Large intestine (tissue), 3 donors: ENCODE measurements at regions not wholly inside any gene's neighbourhood (a gene's known extent, or its start where the extent isn't known, plus 50 kb on each side); places are given as distances from the start of the nearest gene placed in this dataset.
A peak's percentile ranks its signal among the peaks of the same experiment; 100 is the strongest.

Experiments
- DNase-seq, 2 donors: peaks; one replicate each; pipeline versions ENCODE4 v3.0.0 to v3.0.0-alpha.2; 2013
- H3K27ac ChIP-seq: one replicate; pipeline ENCODE4 v1.5.1; 2013; ENCODE audit warnings: low read length
- H3K27me3 ChIP-seq: 2 replicates; pipeline ENCODE4 v1.6.1; 2013; ENCODE audit warnings: low read length; ENCODE audit not compliant: control insufficient read depth, insufficient read depth
- H3K36me3 ChIP-seq: 2 replicates; pipeline ENCODE4 v1.6.1; 2013; ENCODE audit warnings: low read length; ENCODE audit not compliant: control insufficient read depth, insufficient read depth
- H3K4me1 ChIP-seq: one replicate; pipeline ENCODE4 v1.6.1; 2013; ENCODE audit warnings: low read length; ENCODE audit not compliant: control insufficient read depth, insufficient read depth
- H3K4me3 ChIP-seq: one replicate; pipeline ENCODE4 v1.5.1; 2013; ENCODE audit warnings: low read length
- H3K9me3 ChIP-seq: one replicate; pipeline ENCODE4 v1.6.1; 2013; ENCODE audit warnings: mild to moderate bottlenecking, low read depth, low read length, moderate library complexity; ENCODE audit not compliant: control insufficient read depth
- WGBS: methylation state at CpG from one replicate; pipeline ENCODE4 v1.1.5; 2013; ENCODE audit warnings: low lambda C conversion rate; ENCODE audit not compliant: insufficient coverage; 5-methylcytosine and 5-hydroxymethylcytosine counted together

DNA sequence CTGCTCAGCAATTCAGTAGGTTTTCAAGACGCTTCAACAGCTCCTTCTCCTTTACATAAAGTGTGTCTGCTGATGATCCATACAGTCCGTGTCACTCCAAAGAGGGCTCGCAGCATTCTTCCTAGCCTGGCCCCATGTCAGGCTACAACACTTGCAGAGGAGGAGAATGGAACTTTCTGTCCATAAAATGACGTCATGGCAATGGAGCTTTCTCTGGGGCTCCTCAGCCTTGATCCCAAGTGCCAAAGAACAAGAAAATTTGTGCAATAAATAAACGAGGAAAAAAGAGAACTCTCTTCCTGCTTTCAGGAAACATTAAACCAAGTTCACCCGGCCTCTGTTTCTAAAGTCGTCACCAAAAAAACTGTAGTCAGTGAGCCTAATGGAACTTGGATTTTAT is 199.5 kb upstream of the MEIS1 start:
- Histone ChIP-seq H3K4me1 (peaks cover 12% of the 10 kb centered on the region), H3K27ac (no peak overlapping the region), H3K4me3 (no peak overlapping the region), H3K36me3 (no peaks in the 10 kb centered on the region), H3K27me3 (no peaks in the 10 kb centered on the region), H3K9me3 (no peaks in the 10 kb centered on the region)
- DNase-seq, result peak; percentile 27 to 51
- no CpG with 5 or more reads among the region's 7 CpGs for WGBS

DNA sequence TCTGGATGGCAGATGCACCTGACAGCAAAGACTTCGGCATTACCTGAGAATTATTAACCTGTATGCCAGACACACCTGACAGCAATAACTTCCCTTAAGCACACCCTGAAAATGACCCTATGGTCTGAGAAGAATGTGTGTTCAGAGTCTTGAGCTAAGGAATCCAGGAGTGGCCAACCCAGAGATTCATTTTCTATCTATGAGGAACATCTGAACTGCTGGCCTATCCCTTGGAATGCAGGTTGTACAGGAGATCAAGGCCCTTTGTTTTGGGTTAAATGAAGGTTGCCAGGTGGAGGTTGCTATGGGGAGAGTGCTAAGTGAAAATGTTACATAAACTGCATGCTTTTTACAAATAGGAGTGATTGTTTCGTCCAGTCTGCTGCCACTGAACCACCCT is 200.9 kb upstream of the MEIS1 start:
- WGBS, result no CpG with 5 or more reads among the region's 2 CpGs
- peak overlapping the region; percentile 47 for H3K27ac ChIP-seq
- no peaks in the 10 kb centered on the region for H3K36me3 ChIP-seq
- no peak overlapping the region for H3K4me3 ChIP-seq
- H3K27me3 ChIP-seq, result no peaks in the 10 kb centered on the region
- H3K4me1 ChIP-seq, result peaks cover 10% of the 10 kb centered on the region
- no peaks in the 10 kb centered on the region for H3K9me3 ChIP-seq
- peak; percentile 61 to 77 for DNase-seq

DNA sequence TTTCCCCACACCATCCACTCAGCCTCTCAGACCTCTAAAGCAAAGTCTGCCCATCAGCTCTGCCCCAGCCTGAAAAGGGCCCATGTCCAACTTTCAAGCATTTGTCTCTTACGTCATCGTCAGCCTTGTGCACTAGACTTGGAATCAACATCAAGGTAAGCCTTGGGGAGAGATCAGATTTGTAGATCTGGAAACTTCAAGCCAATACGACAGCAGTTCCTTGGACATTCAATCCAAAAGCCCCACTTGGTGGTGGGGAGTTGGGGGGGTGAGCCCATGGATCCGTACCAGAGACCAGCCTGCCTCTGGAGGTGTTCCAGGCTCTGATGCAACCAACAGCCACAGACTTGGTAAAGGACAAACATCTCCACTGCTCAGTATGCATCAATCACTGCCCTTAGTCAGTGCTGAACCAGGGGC is 206.8 kb upstream of the MEIS1 start:
- H3K36me3 ChIP-seq, result no peaks in the 10 kb centered on the region
- no peaks in the 10 kb centered on the region for H3K9me3 ChIP-seq
- no peak overlapping the region for H3K4me3 ChIP-seq
- no peak for DNase-seq
- WGBS, result no CpG with 5 or more reads among the region's 4 CpGs
- no peaks in the 10 kb centered on the region for H3K4me1 ChIP-seq
- no peaks in the 10 kb centered on the region for H3K27me3 ChIP-seq
- no peak overlapping the region for H3K27ac ChIP-seq

DNA sequence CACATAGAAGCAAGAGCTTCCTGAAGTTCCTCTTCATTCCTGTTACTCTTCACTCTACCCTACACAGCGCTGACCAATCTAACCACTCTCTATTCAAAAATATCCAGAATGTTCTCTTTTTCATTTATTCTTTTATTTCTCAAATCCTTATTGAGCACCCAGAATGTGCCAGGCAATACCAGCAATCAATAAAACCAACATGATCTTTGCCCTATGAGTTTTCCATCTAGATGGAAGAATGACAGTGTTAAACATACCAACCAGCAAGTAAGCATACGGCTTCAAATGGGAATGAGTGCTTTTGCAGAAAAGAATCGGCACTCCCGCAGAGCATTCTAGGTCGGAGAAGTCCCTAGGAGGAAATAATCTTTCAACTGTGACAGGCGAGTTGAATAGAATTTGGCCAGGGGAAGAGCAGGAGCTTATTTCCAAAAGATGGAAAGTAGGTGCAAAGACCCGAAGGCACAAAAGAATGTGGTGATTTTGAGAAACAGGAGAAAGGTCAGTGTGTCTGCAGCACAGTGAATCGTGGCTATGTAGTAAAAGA is 217.8 kb upstream of the MEIS1 start:
- Histone ChIP-seq H3K36me3 (no peaks in the 10 kb centered on the region), H3K4me1 (no peaks in the 10 kb centered on the region), H3K9me3 (no peaks in the 10 kb centered on the region), H3K27me3 (peaks cover under 1% of the 10 kb centered on the region), H3K27ac (no peak overlapping the region), H3K4me3 (no peak overlapping the region)
- DNase-seq, result no peak
- 91% methylated on average over 1 of the region's 8 CpGs for whole genome bisulfite sequencing

DNA sequence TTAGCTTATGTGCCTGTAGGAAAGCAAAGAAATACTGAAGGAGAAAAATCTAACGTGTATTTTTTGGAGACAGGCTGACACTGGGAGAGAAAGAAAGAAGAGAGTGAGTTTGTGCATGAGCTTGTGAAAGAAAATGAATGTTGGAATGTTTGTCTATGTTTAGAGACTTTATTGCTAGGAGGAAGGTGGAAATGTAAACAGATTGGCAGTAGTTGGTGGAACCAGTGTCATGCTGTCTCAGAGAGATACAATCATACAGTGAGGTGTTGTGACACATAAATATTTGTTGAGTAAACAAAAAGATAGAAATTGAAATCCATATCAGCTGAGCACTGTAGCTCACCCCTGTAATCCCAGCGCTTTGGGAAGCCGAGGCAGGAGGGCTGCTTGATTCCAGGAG is 222.2 kb upstream of the MEIS1 start:
- 18% methylated on average over 1 of the region's 3 CpGs for WGBS
- no peaks in the 10 kb centered on the region for H3K9me3 ChIP-seq
- H3K27ac ChIP-seq, result no peak overlapping the region
- H3K27me3 ChIP-seq, result no peaks in the 10 kb centered on the region
- no peaks in the 10 kb centered on the region for H3K4me1 ChIP-seq
- H3K4me3 ChIP-seq, result no peak overlapping the region
- DNase-seq, result no peak
- no peaks in the 10 kb centered on the region for H3K36me3 ChIP-seq

DNA sequence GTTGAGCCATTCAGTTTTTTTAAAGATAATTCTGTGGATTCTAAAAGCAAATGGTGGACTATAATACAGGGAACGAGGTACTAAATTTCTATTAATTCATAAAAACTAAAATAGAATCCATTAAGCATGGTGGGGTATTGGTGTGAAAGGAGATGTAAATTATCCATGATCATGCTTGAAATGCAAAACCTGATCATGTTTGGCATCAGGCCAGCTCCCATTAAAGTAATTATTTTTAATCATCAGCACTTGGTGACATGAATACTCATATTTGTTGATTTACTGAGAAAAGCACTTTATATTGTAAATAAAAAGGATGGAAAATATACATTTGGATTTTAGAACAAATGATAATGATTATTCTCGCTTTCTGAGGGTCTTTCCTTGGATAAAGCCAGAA is 232.3 kb upstream of the MEIS1 start:
- 58% methylated on average over 2 of the region's 2 CpGs for WGBS

DNA sequence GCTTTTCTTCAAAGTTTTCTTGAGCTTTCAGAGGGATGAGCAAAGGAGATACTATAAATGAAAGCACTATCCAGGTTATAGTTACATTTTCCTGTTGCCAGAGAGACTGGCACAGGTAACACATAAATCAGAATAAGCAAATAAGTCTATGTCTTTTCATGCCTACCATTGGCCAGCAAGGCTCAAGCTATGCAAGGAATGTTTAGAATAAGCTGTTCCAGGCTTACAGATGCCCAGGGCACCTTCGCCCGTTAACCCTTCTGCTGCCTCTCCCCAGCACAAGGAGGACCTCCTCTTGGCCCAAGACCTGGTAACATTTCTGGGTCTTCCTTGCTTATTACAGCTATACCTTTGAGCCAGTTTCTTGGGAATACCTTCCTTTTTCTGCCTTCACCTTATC is 233.7 kb upstream of the MEIS1 start:
- no peaks in the 10 kb centered on the region for H3K27me3 ChIP-seq
- no CpG with 5 or more reads among the region's 2 CpGs for WGBS
- DNase-seq, result no peak
- H3K4me1 ChIP-seq, result no peaks in the 10 kb centered on the region
- H3K4me3 ChIP-seq, result no peak overlapping the region
- no peaks in the 10 kb centered on the region for H3K9me3 ChIP-seq
- H3K27ac ChIP-seq, result no peak overlapping the region
- no peaks in the 10 kb centered on the region for H3K36me3 ChIP-seq

More for the DNA sequence above, 232.3 kb upstream of the MEIS1 start:
- H3K4me1 ChIP-seq, result no peaks in the 10 kb centered on the region
- DNase-seq, result no peak
- no peaks in the 10 kb centered on the region for H3K9me3 ChIP-seq
- H3K27ac ChIP-seq, result no peak overlapping the region
- no peaks in the 10 kb centered on the region for H3K27me3 ChIP-seq
- H3K36me3 ChIP-seq, result no peaks in the 10 kb centered on the region
- H3K4me3 ChIP-seq, result no peak overlapping the region

DNA sequence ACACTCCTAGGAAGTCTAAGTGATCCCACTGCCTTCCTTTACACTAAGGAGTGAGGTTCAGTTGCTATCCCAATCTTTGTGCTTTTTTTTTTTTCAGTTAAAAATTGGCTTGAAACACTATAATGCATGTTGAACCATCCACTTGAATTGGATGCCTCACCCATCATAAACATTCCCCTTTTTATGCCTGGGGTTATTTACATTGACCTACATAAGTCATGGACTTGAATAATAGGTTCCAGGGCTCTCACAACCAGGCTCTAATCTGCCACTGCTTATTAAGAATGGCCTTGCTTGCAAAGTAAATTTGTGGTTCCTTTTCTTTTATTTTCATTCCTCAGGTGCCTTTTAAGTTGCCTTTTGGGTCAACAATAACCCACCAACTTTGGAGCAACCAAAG is 236.1 kb upstream of the MEIS1 start:
- H3K4me3 ChIP-seq, result no peak overlapping the region
- no peaks in the 10 kb centered on the region for H3K36me3 ChIP-seq
- no peak overlapping the region for H3K27ac ChIP-seq
- no peak for DNase-seq
- no peaks in the 10 kb centered on the region for H3K27me3 ChIP-seq
- H3K4me1 ChIP-seq, result no peaks in the 10 kb centered on the region
- H3K9me3 ChIP-seq, result no peaks in the 10 kb centered on the region

DNA sequence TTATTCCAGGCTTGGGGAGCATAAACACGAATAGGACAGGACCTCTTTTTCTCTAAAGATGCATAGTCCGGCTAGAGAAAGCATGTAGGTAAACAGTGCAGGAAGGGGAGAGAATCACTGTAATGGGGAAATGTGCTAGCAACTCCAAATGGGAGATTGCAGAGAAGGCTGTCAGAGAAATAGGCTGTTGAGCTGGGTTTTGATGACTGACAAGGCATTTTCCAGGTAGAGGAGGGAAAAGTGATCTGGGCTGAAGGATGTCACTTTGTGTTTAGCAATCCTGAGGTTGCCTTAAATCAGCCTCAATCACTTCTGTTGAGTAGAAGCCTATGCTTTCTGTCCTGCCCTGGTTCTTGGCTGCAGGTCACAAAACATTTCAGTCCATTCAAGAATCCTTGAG is 242.0 kb upstream of the MEIS1 start:
- H3K27me3 ChIP-seq, result no peaks in the 10 kb centered on the region
- no peak overlapping the region for H3K27ac ChIP-seq
- WGBS, result no CpG with 5 or more reads among the region's 2 CpGs

DNA sequence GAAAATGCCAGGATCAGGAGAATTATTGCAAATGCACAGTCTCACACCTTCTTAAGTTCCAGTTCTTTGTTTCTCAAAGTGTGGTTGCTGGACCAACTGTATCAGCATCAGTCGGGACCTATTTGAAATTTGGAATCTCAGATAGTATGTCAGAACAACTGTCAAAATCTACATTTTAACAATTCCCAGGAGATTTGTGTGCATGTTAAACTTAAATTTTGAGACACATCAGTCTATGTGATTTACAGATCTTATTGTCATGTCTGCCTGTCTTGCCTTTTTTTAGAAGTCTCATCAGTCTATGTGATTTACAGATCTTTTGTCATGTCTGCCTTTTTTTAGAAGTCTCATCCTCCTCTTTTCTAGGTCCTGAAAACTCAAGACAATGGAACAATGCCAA is 243.6 kb upstream of the MEIS1 start:
- DNase-seq, result no peak
- H3K4me1 ChIP-seq, result no peaks in the 10 kb centered on the region
- H3K27ac ChIP-seq, result no peak overlapping the region
- no peaks in the 10 kb centered on the region for H3K36me3 ChIP-seq
- no CpG with 5 or more reads among the region's 1 CpG for WGBS
- no peak overlapping the region for H3K4me3 ChIP-seq
- H3K9me3 ChIP-seq, result no peaks in the 10 kb centered on the region
- H3K27me3 ChIP-seq, result no peaks in the 10 kb centered on the region

More for the DNA sequence above, 242.0 kb upstream of the MEIS1 start:
- H3K4me1 ChIP-seq, result no peaks in the 10 kb centered on the region
- no peak overlapping the region for H3K4me3 ChIP-seq
- no peak for DNase-seq
- H3K36me3 ChIP-seq, result no peaks in the 10 kb centered on the region
- H3K9me3 ChIP-seq, result no peaks in the 10 kb centered on the region

DNA sequence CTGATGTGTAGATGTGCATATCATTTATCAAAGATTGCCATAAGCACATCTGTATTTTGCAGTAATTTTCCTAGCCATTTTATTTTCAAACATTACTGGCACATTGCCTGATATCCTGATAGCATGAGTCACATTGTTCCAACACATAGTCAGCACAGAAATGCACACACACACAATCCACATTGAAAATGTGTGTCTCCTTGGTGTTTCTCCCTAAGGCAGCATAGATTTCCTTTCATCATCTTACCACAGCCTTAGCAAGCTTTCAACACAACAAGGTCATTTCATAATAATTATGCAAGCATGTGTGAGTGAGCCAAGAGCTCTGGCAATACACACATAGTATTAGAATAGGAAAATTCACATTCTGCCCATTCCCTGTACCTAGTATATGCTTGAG is 245.4 kb upstream of the MEIS1 start:
- H3K27ac ChIP-seq, result no peak overlapping the region
- no peak for DNase-seq
- H3K9me3 ChIP-seq, result no peaks in the 10 kb centered on the region
- no peaks in the 10 kb centered on the region for H3K4me1 ChIP-seq
- H3K27me3 ChIP-seq, result no peaks in the 10 kb centered on the region
- no peaks in the 10 kb centered on the region for H3K36me3 ChIP-seq
- H3K4me3 ChIP-seq, result no peak overlapping the region
